HepG2 (cell line): ENCODE measurements at regions not wholly inside any gene's neighbourhood (a gene's known extent, or its start where the extent isn't known, plus 50 kb on each side); places are given as distances from the start of the nearest gene placed in this dataset.

Experiments
- ATAC-seq: fragments of 200-7000 bp; cut with Tn5 transposase; 3 replicates; pipeline ENCODE4 v1.9.1; 2020; ENCODE audit warnings: mild to moderate bottlenecking, moderate library complexity
- BruUV-seq: library from RNA; stranded (reverse); fragments of 400-500 nt; replicated peaks from 2 replicates; lab custom pipeline; 2021; lab: Mats Ljungman, UMichigan
- CTCF ChIA-PET: fragments of 300-600 bp; formaldehyde crosslinking; extraction: SDS; loops from one replicate; lab custom pipeline; 2021; ENCODE audit warnings: low total read pairs, inconsistent platforms, low intra/inter-chr PET ratio; lab: Yijun Ruan, JAX
- POLR2A ChIA-PET: fragments of 350-600 bp; sonication (Branson Sonifier 250); formaldehyde crosslinking; loops from one replicate; lab custom pipeline; 2020; ENCODE audit warnings: antibody characterized with exemption, inconsistent platforms; lab: Yijun Ruan, JAX
- DNase-seq: peaks from one replicate; pipeline ENCODE4 v3.0.0-alpha.2; 2015; ENCODE audit warnings: low spot score
- FAIRE-seq: peaks from 3 replicates; lab custom pipeline; 2011; peaks lifted over from hg19 to GRCh38; lab: Jason Lieb, UNC
- H2AFZ ChIP-seq: one replicate; pipeline ENCODE4 v1.6.1; 2011; ENCODE audit warnings: low read length, inconsistent platforms
- H3K27ac ChIP-seq: fragments of 300-600 bp; 3 replicates; pipeline ENCODE4 v1.8.0; 2011; ENCODE audit warnings: mixed run types, mild to moderate bottlenecking, mixed read lengths, low read length, inconsistent platforms; ENCODE audit not compliant: insufficient read depth; ENCODE audit errors: extremely low read length
- H3K27me3 ChIP-seq, 2 experiments: fragments of 200-600 bp in 1 of 2; 2 replicates in 1 of 2; 3 replicates in 1 of 2; pipeline versions ENCODE4 v1.6.0 to v1.8.0; 2011; ENCODE audit warnings: low read length in 2 of 2, mild to moderate bottlenecking in 2 of 2, moderate library complexity in 2 of 2, inconsistent platforms in 1 of 2; ENCODE audit not compliant: insufficient read depth in 2 of 2, control insufficient read depth in 1 of 2
- H3K36me3 ChIP-seq, 2 experiments: fragments of 200-600 bp in 1 of 2; replicated peaks in 1 of 2; 2 replicates in 1 of 2; 3 replicates in 1 of 2; pipeline versions ENCODE4 v1.5.1 to v1.8.0; 2011; ENCODE audit warnings: low read length in 2 of 2, inconsistent platforms in 1 of 2; ENCODE audit not compliant: insufficient read depth in 2 of 2, control insufficient read depth in 1 of 2
- H3K4me1 ChIP-seq: 2 replicates; pipeline ENCODE4 v1.5.1; 2012; ENCODE audit warnings: low read length, inconsistent platforms; ENCODE audit not compliant: insufficient read depth
- H3K4me2 ChIP-seq: 2 replicates; pipeline ENCODE4 v1.6.0; 2011; ENCODE audit warnings: low read depth, low read length, inconsistent platforms
- H3K4me3 ChIP-seq, 3 experiments: fragments of 200-600 bp in 1 of 3; sonication (generic), shearing (Covaris generic) in 1 of 3; replicated peaks in 1 of 3; 2 replicates each; pipeline ENCODE4 v1.5.1; 2011 to 2016; ENCODE audit warnings: low read length in 3 of 3, inconsistent platforms in 2 of 3, low read depth in 2 of 3, mild to moderate bottlenecking in 2 of 3, control low read depth in 1 of 3, mixed read lengths in 1 of 3; ENCODE audit not compliant: insufficient read depth in 1 of 3
- H3K79me2 ChIP-seq: one replicate; pipeline ENCODE4 v1.6.1; 2011; ENCODE audit warnings: low read length, inconsistent platforms; ENCODE audit not compliant: insufficient read depth
- H3K9ac ChIP-seq: 2 replicates; pipeline ENCODE4 v1.6.0; 2011; ENCODE audit warnings: mild to moderate bottlenecking, low read depth, low read length, inconsistent platforms; ENCODE audit not compliant: insufficient read depth
- H3K9me3 ChIP-seq: 2 replicates; pipeline ENCODE4 v1.5.1; 2012; ENCODE audit warnings: mild to moderate bottlenecking, low read length
- H4K20me1 ChIP-seq: 2 replicates; pipeline ENCODE4 v1.6.0; 2011; ENCODE audit warnings: inconsistent platforms, mild to moderate bottlenecking, low read length, moderate library complexity; ENCODE audit not compliant: insufficient read depth
- CCDC6 ChIP-seq: sonication (generic); formaldehyde crosslinking; IDR thresholded peaks from 2 replicates; pipeline ENCODE4 v1.8.1; 2022; ENCODE audit warnings: mild to moderate bottlenecking, missing genetic modification reagents, moderate library complexity
- CREM ChIP-seq, 2 experiments: sonication (generic) in 1 of 2; formaldehyde crosslinking in 1 of 2; IDR thresholded peaks; 2 replicates each; pipeline versions ENCODE4 v1.4.0 to v1.6.1; 2016 to 2020; ENCODE audit warnings: antibody characterized with exemption in 1 of 2, mild to moderate bottlenecking in 1 of 2, missing genetic modification reagents in 1 of 2
- FOXA1 ChIP-seq, 2 experiments: fragments of 450-650 bp in 1 of 2; sonication (generic) in 1 of 2; formaldehyde crosslinking in 1 of 2; IDR thresholded peaks; 2 replicates each; pipeline versions ENCODE4 v1.4.0 to v1.6.1; 2016 to 2020; ENCODE audit warnings: missing genetic modification reagents in 1 of 2
- GABPA ChIP-seq, 2 experiments: IDR thresholded peaks; 2 replicates each; pipeline ENCODE4 v1.6.1; 2011 to 2016; ENCODE audit warnings: low read depth in 2 of 2, low read length in 1 of 2, missing biosample characterization in 1 of 2, missing genetic modification characterization in 1 of 2
- HES4 ChIP-seq: sonication (generic); formaldehyde crosslinking; IDR thresholded peaks from 2 replicates; pipeline ENCODE4 v1.9.0; 2021; ENCODE audit warnings: mild to moderate bottlenecking, missing genetic modification reagents, borderline replicate concordance
- HMG20B ChIP-seq: conservative IDR thresholded peaks from 2 replicates; pipeline ENCODE4 v1.6.1; 2016; ENCODE audit warnings: missing genetic modification reagents, missing compliant biosample characterization
- HNF1B ChIP-seq: sonication (generic); formaldehyde crosslinking; IDR thresholded peaks from 2 replicates; pipeline ENCODE4 v1.5.1; 2020; ENCODE audit warnings: mild to moderate bottlenecking, moderate library complexity, missing genetic modification reagents
- ISL2 ChIP-seq: sonication (generic); formaldehyde crosslinking; IDR thresholded peaks from 2 replicates; pipeline ENCODE4 v1.5.0; 2020; ENCODE audit warnings: missing genetic modification reagents
- MED1 ChIP-seq: sonication (generic); formaldehyde crosslinking; IDR thresholded peaks from 2 replicates; pipeline ENCODE4 v1.4.0; 2020; ENCODE audit warnings: missing genetic modification reagents
- NR2F1 ChIP-seq, 2 experiments: fragments of 450-650 bp in 1 of 2; formaldehyde crosslinking in 1 of 2; IDR thresholded peaks; 2 replicates each; pipeline versions ENCODE4 v1.5.0 to v1.6.1; 2016 to 2020; ENCODE audit warnings: mild to moderate bottlenecking in 1 of 2, missing compliant biosample characterization in 1 of 2, missing genetic modification reagents in 1 of 2, moderate library complexity in 1 of 2
- POGZ ChIP-seq: sonication (generic); formaldehyde crosslinking; IDR thresholded peaks from 2 replicates; pipeline ENCODE4 v1.4.0; 2020; ENCODE audit warnings: mild to moderate bottlenecking, missing genetic modification reagents
- RARA ChIP-seq: IDR thresholded peaks from 2 replicates; pipeline ENCODE4 v1.6.1; 2016; ENCODE audit warnings: missing genetic modification reagents, missing compliant biosample characterization
- RCOR2 ChIP-seq: IDR thresholded peaks from 2 replicates; pipeline ENCODE4 v1.6.1; 2016; ENCODE audit warnings: missing biosample characterization, missing genetic modification reagents
- RXRB ChIP-seq: IDR thresholded peaks from 2 replicates; pipeline ENCODE4 v1.6.1; 2016; ENCODE audit warnings: borderline replicate concordance, missing genetic modification reagents, missing compliant biosample characterization
- SIX1 ChIP-seq: sonication (generic); formaldehyde crosslinking; IDR thresholded peaks from 2 replicates; pipeline ENCODE4 v1.4.0; 2020; ENCODE audit warnings: missing genetic modification reagents, borderline replicate concordance
- THRA ChIP-seq: sonication (generic); formaldehyde crosslinking; IDR thresholded peaks from 2 replicates; pipeline ENCODE4 v1.4.0; 2020; ENCODE audit warnings: missing genetic modification reagents, borderline replicate concordance
- ZFY ChIP-seq: sonication (generic); formaldehyde crosslinking; IDR thresholded peaks from 2 replicates; pipeline ENCODE4 v1.4.0; 2020; ENCODE audit warnings: missing genetic modification reagents
- ZNF331 ChIP-seq: sonication (generic); formaldehyde crosslinking; IDR thresholded peaks from 2 replicates; pipeline ENCODE4 v1.4.0; 2020; ENCODE audit warnings: missing genetic modification reagents
- ZNF770 ChIP-seq: sonication (generic); formaldehyde crosslinking; IDR thresholded peaks from 2 replicates; pipeline ENCODE4 v1.5.0; 2020; ENCODE audit warnings: mild to moderate bottlenecking, missing genetic modification reagents
- ZSCAN22 ChIP-seq: sonication (generic); formaldehyde crosslinking; IDR thresholded peaks from 2 replicates; pipeline ENCODE4 v1.4.0; 2020; ENCODE audit warnings: mild to moderate bottlenecking, missing genetic modification reagents
- WGBS: methylation state at CpG from one replicate; pipeline ENCODE4 v1.1.6; 2017; ENCODE audit warnings: low lambda C conversion rate; 5-methylcytosine and 5-hydroxymethylcytosine counted together
- in situ Hi-C: cut with HindIII; loops from 2 replicates; pipeline ENCODE4 v1.10.0; 2017; ENCODE audit warnings: low pct_unique_long_range_greater_than_20kb; ENCODE audit not compliant: extremely low pct_ligation_motif_present
- intact Hi-C: fragments of 100-400 bp; cut with micrococcal nuclease; formaldehyde crosslinking; loops from one replicate; pipeline ENCODE4 v1.10.0; 2022; ENCODE audit not compliant: unreplicated experiment

- Histone ChIP-seq H3K9ac (0 out of 2 replicates have a peak overlapping the region, but pooled peaks have one; percentile 16), H2AFZ (no peak overlapping the region), H3K27me3 (no peaks in the 10 kb centered on the region), H3K9me3 (peaks cover 4% of the 10 kb centered on the region; the same call in 1 of the 2 replicates), H4K20me1 (no peaks in the 10 kb centered on the region), H3K4me1 (peaks cover 83% of the 10 kb centered on the region), H3K79me2 (no peaks in the 10 kb centered on the region), H3K36me3 (no peaks in the 10 kb centered on the region), H3K27ac (peak overlapping the region; percentile 100), H3K4me3 (no peak overlapping the region), H3K4me2 (0 out of 2 replicates have a peak overlapping the region, but pooled peaks have one; percentile 6)
- peak; percentile 74 for DNase-seq
- no TSS peak for BruUV-seq
- peak; percentile 66 for FAIRE-seq
- ChIA-PET POLR2A (no interaction called here), CTCF (no interaction called here)
- 36% methylated on average over 3 of the region's 3 CpGs for WGBS
- intact Hi-C loops (no loop called here), in situ Hi-C loops (no loop called here)
- ATAC-seq: peak; percentile 30
- TF ChIP-seq ZSCAN22 (CRISPR knock-in tag) (peak; percentile 39; the same call in 1 of the 2 replicates), HMG20B (CRISPR knock-in tag) (peak; percentile 82), CREM (IDR thresholded peaks at IDR 0.05) (peak; percentile 72; the same call in 1 of the 2 replicates), CREM (CRISPR knock-in tag; IDR thresholded peaks at IDR 0.05) (no peak), THRA (CRISPR knock-in tag) (peak; percentile 57; the same call in 1 of the 2 replicates), HES4 (CRISPR knock-in tag) (no peak), RARA (CRISPR knock-in tag) (peak; percentile 95), ISL2 (CRISPR knock-in tag) (0 out of 2 replicates have a peak, but pooled peaks have one; percentile 62), ZNF770 (CRISPR knock-in tag) (peak; percentile 56; the same call in 1 of the 2 replicates), FOXA1 (IDR thresholded peaks at IDR 0.05) (no peak), FOXA1 (CRISPR knock-in tag; IDR thresholded peaks at IDR 0.05) (peak; percentile 28; the same call in 1 of the 2 replicates), CCDC6 (CRISPR knock-in tag) (no peak), MED1 (CRISPR knock-in tag) (peak; percentile 88), POGZ (CRISPR knock-in tag) (peak; percentile 61), SIX1 (CRISPR knock-in tag) (peak; percentile 50; the same call in 1 of the 2 replicates), NR2F1 (CRISPR knock-in tag; IDR thresholded peaks at IDR 0.05) (peak in 1 of 2 experiments; percentile 63; a peak in 1 of 4 replicates), HNF1B (CRISPR knock-in tag) (peak; percentile 67; the same call in 1 of the 2 replicates), GABPA (IDR thresholded peaks at IDR 0.05; ENCODE audit: low read depth, low read length) (no peak), GABPA (CRISPR knock-in tag; IDR thresholded peaks at IDR 0.05; ENCODE audit: low read depth) (peak; percentile 12; the same call in 1 of the 2 replicates), ZNF331 (0 out of 2 replicates have a peak, but pooled peaks have one; percentile 18), ZFY (CRISPR knock-in tag) (peak; percentile 8; the same call in 1 of the 2 replicates), RCOR2 (peak; percentile 65; the same call in 1 of the 2 replicates), RXRB (CRISPR knock-in tag) (peak; percentile 80)
Measured at GRCh38 chr21:39098696-39099200, 84.5 kb downstream of the PSMG1 start.
